MM.1S (cell line): ENCODE measurements at regions not wholly inside any gene's neighbourhood (a gene's known extent, or its start where the extent isn't known, plus 50 kb on each side); places are given as distances from the start of the nearest gene placed in this dataset.

Experiments used
- DNase-seq: peaks from one replicate; pipeline ENCODE4 v3.0.0-alpha.2; 2015
- H2AFZ ChIP-seq: fragments of 300-600 bp; sonication (generic); 2 replicates; pipeline ENCODE4 v1.6.0; 2016; ENCODE audit warnings: antibody characterized with exemption, low read length
- H3F3A ChIP-seq: fragments of 300-600 bp; sonication (generic); 2 replicates; pipeline ENCODE4 v1.6.1; 2016; ENCODE audit warnings: mild to moderate bottlenecking, antibody characterized with exemption, low read length, moderate library complexity, mixed read lengths; ENCODE audit not compliant: insufficient read depth
- H3K27ac ChIP-seq: fragments of 300-600 bp; sonication (generic); 2 replicates; pipeline ENCODE4 v1.5.1; 2016; ENCODE audit warnings: mild to moderate bottlenecking, low read length
- H3K27me3 ChIP-seq: fragments of 300-600 bp; sonication (generic); replicated peaks from 2 replicates; pipeline ENCODE4 v1.6.0; 2016; ENCODE audit warnings: low read length; ENCODE audit not compliant: insufficient read depth
- H3K36me3 ChIP-seq: fragments of 300-600 bp; sonication (generic); replicated peaks from 2 replicates; pipeline ENCODE4 v1.6.1; 2016; ENCODE audit warnings: mild to moderate bottlenecking, low read length, mixed read lengths; ENCODE audit not compliant: insufficient read depth
- H3K4me1 ChIP-seq: fragments of 300-600 bp; sonication (generic); 2 replicates; pipeline ENCODE4 v1.6.1; 2016; ENCODE audit warnings: low read length, mixed read lengths
- H3K4me2 ChIP-seq: fragments of 300-600 bp; sonication (generic); 2 replicates; pipeline ENCODE4 v1.6.0; 2016; ENCODE audit warnings: low read depth, low read length
- H3K4me3 ChIP-seq: fragments of 300-600 bp; sonication (generic); 2 replicates; pipeline ENCODE4 v1.5.1; 2016; ENCODE audit warnings: low read length, mixed read lengths
- H3K79me2 ChIP-seq: fragments of 300-600 bp; sonication (generic); 2 replicates; pipeline ENCODE4 v1.6.1; 2016; ENCODE audit warnings: mixed run types, low read length, mixed read lengths
- H3K9ac ChIP-seq: fragments of 300-600 bp; sonication (generic); 2 replicates; pipeline ENCODE4 v1.6.1; 2016; ENCODE audit warnings: low read length, mixed read lengths
- H3K9me2 ChIP-seq: fragments of 300-600 bp; sonication (generic); replicated peaks from 2 replicates; pipeline ENCODE4 v1.6.1; 2016; ENCODE audit warnings: mild to moderate bottlenecking, low read length, mixed read lengths; ENCODE audit not compliant: insufficient read depth
- H3K9me3 ChIP-seq: fragments of 300-600 bp; sonication (generic); replicated peaks from 2 replicates; pipeline ENCODE4 v1.6.1; 2016; ENCODE audit warnings: mild to moderate bottlenecking, low read length, mixed read lengths; ENCODE audit not compliant: insufficient read depth
- H4K20me1 ChIP-seq: fragments of 300-600 bp; sonication (generic); 2 replicates; pipeline ENCODE4 v1.6.1; 2016; ENCODE audit warnings: mild to moderate bottlenecking, low read length, moderate library complexity, mixed read lengths; ENCODE audit not compliant: insufficient read depth
- CTCF ChIP-seq: fragments of 300-600 bp; sonication (generic); IDR thresholded peaks from 2 replicates; pipeline ENCODE4 v1.5.1; 2016; ENCODE audit warnings: antibody characterized with exemption, low read length, mixed read lengths
- EZH2 ChIP-seq: fragments of 300-600 bp; sonication (generic); optimal IDR thresholded peaks from 2 replicates; pipeline ENCODE3; 2017; ENCODE audit warnings: low read depth, mild to moderate bottlenecking, antibody characterized with exemption, low read length, mixed read lengths
- EZH2phosphoT487 ChIP-seq: fragments of 300-600 bp; sonication (generic); IDR thresholded peaks from 2 replicates; pipeline ENCODE4 v1.6.1; 2018; ENCODE audit warnings: antibody characterized with exemption, low read length

GRCh38 chr5:167156446-167156845, 1135.0 kb upstream of the WWC1 start:
- Histone ChIP-seq H2AFZ (no peak overlapping the region), H3K27me3 (no peaks in the 10 kb centered on the region), H3K4me1 (no peaks in the 10 kb centered on the region), H4K20me1 (no peaks in the 10 kb centered on the region), H3K4me3 (no peak overlapping the region), H3K9me3 (no peaks in the 10 kb centered on the region), H3K4me2 (no peak overlapping the region), H3K9ac (no peak overlapping the region), H3K27ac (no peak overlapping the region), H3K36me3 (no peaks in the 10 kb centered on the region), H3K9me2 (no peaks in the 10 kb centered on the region), H3F3A (no peaks in the 10 kb centered on the region), H3K79me2 (no peaks in the 10 kb centered on the region)
- DNase-seq: no peak
- TF ChIP-seq EZH2phosphoT487: no peak
- TF ChIP-seq EZH2: no peak
- TF ChIP-seq CTCF: no peak

GRCh38 chr5:167158588-167158987, 1132.9 kb upstream of the WWC1 start:
- Histone ChIP-seq H3K36me3 (no peaks in the 10 kb centered on the region), H3K4me1 (no peaks in the 10 kb centered on the region), H2AFZ (no peak overlapping the region), H3K79me2 (no peaks in the 10 kb centered on the region), H3K9ac (no peak overlapping the region), H3F3A (no peaks in the 10 kb centered on the region), H3K9me3 (no peaks in the 10 kb centered on the region), H3K9me2 (no peaks in the 10 kb centered on the region), H4K20me1 (no peaks in the 10 kb centered on the region), H3K4me3 (no peak overlapping the region), H3K27ac (no peak overlapping the region), H3K27me3 (no peaks in the 10 kb centered on the region), H3K4me2 (no peak overlapping the region)
- DNase-seq: no peak
- TF ChIP-seq EZH2 (no peak), EZH2phosphoT487 (no peak), CTCF (no peak)

GRCh38 chr5:167160388-167160787, 1131.1 kb upstream of the WWC1 start:
- H3K4me2 ChIP-seq: no peak overlapping the region
- no peaks in the 10 kb centered on the region for H3K9me3 ChIP-seq
- no peaks in the 10 kb centered on the region for H4K20me1 ChIP-seq
- no peaks in the 10 kb centered on the region for H3K36me3 ChIP-seq
- H3K27me3 ChIP-seq: no peaks in the 10 kb centered on the region
- no peak overlapping the region for H3K4me3 ChIP-seq
- no peak for TF ChIP-seq CTCF
- TF ChIP-seq EZH2phosphoT487: no peak
- TF ChIP-seq EZH2: no peak
- no peak overlapping the region for H3K27ac ChIP-seq
- H3K9me2 ChIP-seq: no peaks in the 10 kb centered on the region
- DNase-seq: no peak
- H3K4me1 ChIP-seq: no peaks in the 10 kb centered on the region
- no peaks in the 10 kb centered on the region for H3K79me2 ChIP-seq
- no peak overlapping the region for H3K9ac ChIP-seq
- no peak overlapping the region for H2AFZ ChIP-seq
- no peaks in the 10 kb centered on the region for H3F3A ChIP-seq
